ENCODE measurements at regions not wholly inside any gene's neighbourhood (a gene's known extent, or its start where the extent isn't known, plus 50 kb on each side); places are given as distances from the start of the nearest gene placed in this dataset.

GRCh38 chrX:6614506-6614905 is 79.6 kb upstream of the VCX3A start:
- Histone ChIP-seq H3K27ac (ENCODE audit: low read depth in 2 of 2, low read length in 2 of 2) (no peak overlapping the region), H3K4me1 (ENCODE audit: control insufficient read depth in 2 of 3, insufficient read depth in 2 of 3, low read depth in 1 of 3, low read length in 3 of 3) (no peaks in the 10 kb centered on the region), H3K9me3 (ENCODE audit: control insufficient read depth in 2 of 3, insufficient read depth in 1 of 3, low read length in 3 of 3) (peaks cover 0 to 4% (median 0%) of the 10 kb centered on the region in 3 donors), H3K27me3 (ENCODE audit: control insufficient read depth, insufficient read depth, low read length) (no peaks in the 10 kb centered on the region), H3K9ac (ENCODE audit: low read length in 3 of 3) (no peak overlapping the region), H3K36me3 (ENCODE audit: control insufficient read depth in 2 of 3, insufficient read depth in 3 of 3, low read length in 3 of 3) (no peaks in the 10 kb centered on the region), H3K4me3 (ENCODE audit: low read length in 3 of 3) (no peak overlapping the region)
- DNase-seq, result no peak
- no peak for TF ChIP-seq CTCF (IDR thresholded peaks at IDR 0.05; ENCODE audit: borderline replicate concordance, extremely low read depth, insufficient read depth)
- FAIRE-seq, result no peak
- intact Hi-C loops (cut with DNase I), result no loop called here

GRCh38 chrX:6599230-6599860 is 64.4 kb upstream of the VCX3A start:
- FAIRE-seq (no peak), DNase-seq (no peak)
- H3K27me3 ChIP-seq (ENCODE audit: control insufficient read depth, insufficient read depth, low read length), result no peaks in the 10 kb centered on the region
- no peak overlapping the region for H3K4me3 ChIP-seq (ENCODE audit: low read length in 3 of 3)
- H3K4me1 ChIP-seq (ENCODE audit: control insufficient read depth in 2 of 3, insufficient read depth in 2 of 3, low read depth in 1 of 3, low read length in 3 of 3), result no peaks in the 10 kb centered on the region
- H3K9ac ChIP-seq (ENCODE audit: low read length in 3 of 3), result no peak overlapping the region
- H3K9me3 ChIP-seq (ENCODE audit: control insufficient read depth in 2 of 3, insufficient read depth in 1 of 3, low read length in 3 of 3), result no peaks in the 10 kb centered on the region
- no peaks in the 10 kb centered on the region for H3K36me3 ChIP-seq (ENCODE audit: control insufficient read depth in 2 of 3, insufficient read depth in 3 of 3, low read length in 3 of 3)
- H3K27ac ChIP-seq (ENCODE audit: low read depth in 2 of 2, low read length in 2 of 2), result no peak overlapping the region
- intact Hi-C loops (cut with DNase I), result no loop called here
- TF ChIP-seq CTCF (IDR thresholded peaks at IDR 0.05; ENCODE audit: borderline replicate concordance, extremely low read depth, insufficient read depth), result no peak

All from kidney (tissue), 13 donors.